Fibroblast of skin of left quadriceps (primary cell): ENCODE measurements at regions not wholly inside any gene's neighbourhood (a gene's known extent, or its start where the extent isn't known, plus 50 kb on each side); places are given as distances from the start of the nearest gene placed in this dataset.
A peak's percentile ranks its signal among the peaks of the same experiment; 100 is the strongest.

ENCODE experiments used
- DNase-seq, 2 experiments: peaks; one replicate each; pipeline ENCODE4 v3.0.0-alpha.2; 2013; ENCODE audit warnings: low read depth in 2 of 2

- DNase-seq, result no peak
These were observed 146.9 kb upstream of the DMAC1 start for GRCh38 chr9:7946458-7946857.

DNA sequence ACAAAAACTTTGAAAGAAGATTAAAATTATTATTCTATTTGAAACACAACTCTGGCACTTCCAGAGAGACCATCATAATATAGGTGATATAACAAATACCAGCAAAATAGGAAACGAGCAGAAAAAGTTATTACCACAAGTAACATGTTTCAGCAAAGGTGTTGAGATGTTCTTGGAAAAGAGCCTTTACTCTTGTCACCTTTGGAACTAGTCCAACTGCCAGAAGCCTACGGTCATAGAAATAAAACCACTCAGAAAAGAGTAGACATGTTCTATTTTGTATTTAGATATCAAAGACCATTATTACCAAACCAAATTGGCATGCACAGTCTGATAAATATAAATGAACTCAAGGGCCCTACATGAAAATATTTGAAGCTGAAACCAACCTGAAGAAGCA is 145.0 kb upstream of the DMAC1 start:
- DNase-seq, result no peak

DNA sequence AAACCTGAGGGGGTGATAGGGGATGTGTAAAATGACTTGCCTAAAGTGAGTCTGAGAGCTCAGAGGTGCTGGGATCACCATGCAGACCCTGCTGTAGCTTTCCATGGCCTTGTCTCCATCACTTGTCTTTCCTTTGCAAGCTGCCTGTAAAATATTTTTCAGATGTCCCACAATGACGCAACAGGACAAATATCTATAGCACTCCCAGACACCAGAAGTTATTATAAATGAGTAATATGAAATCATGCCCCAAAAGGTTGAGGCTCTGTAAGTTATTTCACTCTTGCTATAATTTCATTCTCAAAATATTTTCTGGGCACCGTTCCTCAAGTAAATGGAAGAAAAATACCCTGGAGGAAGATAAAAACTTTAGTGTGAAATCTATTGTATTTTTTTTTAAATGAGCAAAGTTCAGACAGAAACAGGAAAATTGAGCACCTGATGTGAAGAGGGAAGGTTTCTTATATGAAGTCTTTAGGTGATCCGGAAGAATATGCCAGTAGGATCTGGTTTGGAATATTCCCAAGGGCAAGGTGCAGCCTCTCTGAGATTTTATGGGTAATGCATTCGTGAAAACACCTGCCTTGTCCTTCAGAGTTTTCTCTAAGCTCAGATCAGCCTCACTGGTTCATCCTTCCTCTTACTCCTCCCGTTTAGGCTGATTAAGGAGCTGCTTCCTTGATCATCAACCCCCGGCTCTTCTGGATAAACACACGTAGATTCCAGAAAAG is 138.3 kb upstream of the DMAC1 start:
- DNase-seq, result peak; percentile 20 to 26

DNA sequence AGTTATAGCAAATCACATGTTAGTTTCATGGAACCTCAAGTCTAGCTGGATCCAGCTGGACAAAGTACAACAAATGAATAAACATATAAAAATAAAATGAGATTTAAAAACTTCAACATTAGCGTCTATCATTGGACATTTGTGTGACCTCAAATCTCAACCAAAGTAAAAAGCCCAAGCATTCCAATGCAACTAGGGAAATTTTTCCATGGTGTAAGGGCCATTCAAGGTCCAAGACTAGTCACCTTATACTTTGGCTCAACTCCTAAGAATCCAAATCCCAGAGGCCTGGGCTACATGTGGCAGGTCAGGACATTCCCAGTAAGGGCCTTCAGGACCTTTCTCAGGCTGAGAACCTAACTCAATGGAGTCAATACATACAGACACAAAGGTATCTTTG is 137.4 kb upstream of the DMAC1 start:
- no peak for DNase-seq

DNA sequence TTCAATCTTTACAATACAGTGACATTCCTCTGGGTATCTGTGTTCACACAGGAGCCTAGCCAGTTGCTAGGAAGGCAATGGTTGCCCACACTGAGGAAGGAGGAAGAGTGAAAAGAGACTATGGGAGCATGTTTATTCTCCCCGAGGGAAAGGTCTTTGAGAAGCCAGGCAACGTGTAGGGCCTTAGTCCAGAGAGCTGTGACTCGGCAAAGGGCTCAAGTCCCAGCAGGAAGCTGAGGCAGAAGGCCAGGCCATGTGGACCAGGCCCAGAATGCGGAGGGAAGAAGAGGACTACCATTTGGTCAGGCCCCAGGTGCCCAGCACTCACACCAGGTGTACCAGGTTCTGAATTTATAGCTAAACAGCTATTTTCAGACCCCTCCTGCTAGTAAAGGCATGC is 136.6 kb upstream of the DMAC1 start:
- no peak for DNase-seq

GRCh38 chr9:7935681-7936080 is 136.1 kb upstream of the DMAC1 start:
- peak; percentile 8 to 15 for DNase-seq

DNA sequence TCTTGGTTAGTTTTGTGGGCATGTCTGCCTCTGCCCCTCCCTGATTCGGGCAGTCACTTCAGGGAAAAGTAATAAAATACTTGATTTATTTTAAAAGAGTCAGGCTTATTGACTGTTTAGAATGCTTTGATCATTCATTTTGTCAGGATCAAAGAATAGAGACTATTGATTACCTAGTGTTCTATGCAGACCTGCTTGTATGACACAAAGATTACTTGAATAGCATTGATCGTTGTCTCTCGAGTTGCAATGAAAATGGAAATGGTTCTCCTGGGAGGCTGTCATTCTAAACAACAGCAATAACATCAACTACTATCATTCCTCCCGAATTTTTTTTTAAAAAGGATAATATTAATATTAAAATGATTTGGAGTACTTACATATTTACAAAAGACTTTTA is 133.2 kb upstream of the DMAC1 start:
- no peak for DNase-seq

DNA sequence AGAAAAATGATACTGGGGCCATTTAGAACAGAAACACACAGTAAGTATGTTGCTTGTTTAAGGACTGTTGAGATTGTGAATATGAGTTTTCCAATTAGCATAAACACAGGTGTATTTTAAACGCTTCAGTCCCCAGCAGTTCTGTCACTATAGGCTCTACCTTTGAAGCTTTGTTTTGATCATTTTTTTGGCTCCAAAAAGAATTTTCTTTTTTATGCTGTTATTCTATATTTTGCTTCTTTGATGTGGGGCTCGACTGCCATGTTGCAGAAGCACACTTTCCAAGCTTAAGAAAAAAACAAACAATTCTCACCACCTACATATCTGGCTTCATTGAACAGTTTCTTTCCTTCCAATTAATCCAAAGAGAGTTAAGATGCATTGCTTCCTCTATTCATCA is 131.0 kb upstream of the DMAC1 start:
- no peak for DNase-seq

GRCh38 chr9:7921545-7922197 is 122.1 kb upstream of the DMAC1 start:
- DNase-seq, result no peak

DNA sequence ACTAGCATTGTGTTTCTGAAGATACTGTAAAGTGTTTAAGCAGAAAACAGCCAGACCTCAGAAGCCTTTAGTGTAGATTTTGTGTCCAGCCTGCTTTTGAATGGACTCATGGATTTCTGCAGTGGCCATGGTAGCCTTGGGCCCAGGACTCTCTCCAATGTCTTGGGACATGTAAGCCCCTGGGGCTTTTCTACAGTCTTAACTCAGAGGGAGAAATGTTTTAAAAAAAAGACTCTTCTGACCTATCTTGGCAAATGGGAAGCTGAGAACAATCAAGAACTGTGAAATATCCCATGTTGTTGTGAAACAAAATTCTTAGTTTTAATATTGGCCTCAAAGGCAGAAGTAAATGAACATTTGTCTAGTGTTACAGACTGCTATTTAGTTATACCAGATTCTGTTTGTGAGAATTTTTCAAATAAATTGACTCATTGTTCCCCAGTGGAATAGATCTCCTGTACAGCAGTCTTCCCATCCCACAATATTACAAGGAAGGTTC is 112.5 kb upstream of the DMAC1 start:
- no peak for DNase-seq

DNA sequence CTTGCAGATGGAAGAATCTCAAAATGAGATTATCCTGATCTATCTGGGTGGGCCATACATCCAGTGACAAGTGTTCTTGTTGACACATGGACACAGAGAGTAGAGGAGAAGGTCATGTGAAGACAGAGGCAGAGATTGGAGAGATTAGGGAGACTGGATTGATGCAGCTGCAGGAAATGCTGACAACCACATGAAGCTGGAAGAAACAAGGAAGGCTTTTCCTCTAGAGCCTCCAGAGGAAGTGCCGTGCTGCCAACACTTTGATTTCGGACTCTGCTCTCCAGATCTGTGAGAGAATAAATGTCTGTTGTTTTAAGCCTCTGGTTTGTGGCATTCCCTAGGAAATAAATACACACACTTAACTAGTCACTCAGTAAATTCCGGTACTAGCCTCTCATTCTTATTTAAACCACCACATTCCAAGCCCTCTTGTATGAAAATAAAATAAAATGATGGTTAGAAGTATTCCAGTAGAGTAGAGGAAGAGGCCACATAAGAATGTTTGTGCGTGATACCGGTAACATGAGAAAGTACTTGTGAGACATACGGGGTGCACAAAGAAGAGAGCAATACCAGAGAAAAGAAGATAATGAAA is 110.9 kb upstream of the DMAC1 start:
- DNase-seq, result peak; percentile 13 to 18

- no peak for DNase-seq
These were observed 110.0 kb upstream of the DMAC1 start for GRCh38 chr9:7909537-7909936.

DNA sequence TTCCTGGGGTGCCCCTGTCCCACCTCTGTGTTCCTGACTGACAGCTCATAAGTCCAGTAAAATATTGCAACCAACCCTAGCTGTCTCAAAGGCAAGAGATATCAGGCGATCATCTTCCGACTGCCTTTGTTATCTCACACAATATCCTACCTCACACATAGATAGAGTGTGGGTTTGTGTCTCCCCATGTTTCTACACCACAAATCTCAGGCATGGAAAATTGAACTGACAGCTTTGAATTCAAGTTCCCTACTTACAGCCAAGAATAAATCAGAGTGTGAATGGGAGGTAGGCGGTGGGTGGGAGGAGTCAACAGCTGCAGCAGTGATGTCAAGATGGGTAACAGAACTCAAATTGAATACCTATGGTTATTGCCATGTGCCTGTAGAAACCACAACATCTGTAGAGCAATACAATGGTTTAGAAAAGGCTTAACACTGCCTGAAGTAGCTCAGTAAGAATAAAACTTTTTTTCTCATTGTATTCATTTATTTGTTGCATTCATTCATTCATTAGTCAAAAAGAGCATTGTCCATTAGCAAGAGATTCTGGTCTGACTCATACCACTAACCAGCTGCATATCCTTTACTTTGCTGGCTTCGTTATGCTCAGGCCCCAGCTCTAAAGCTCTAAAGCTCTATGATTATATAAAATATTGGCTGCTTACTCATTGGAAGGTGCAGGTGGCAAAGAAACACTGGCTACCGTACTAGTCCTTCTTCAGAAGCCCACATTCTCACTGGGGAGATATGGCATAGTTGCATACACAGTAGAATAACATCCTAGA is 108.2 kb upstream of the DMAC1 start:
- no peak for DNase-seq

- no peak for DNase-seq
These were observed 107.4 kb upstream of the DMAC1 start for GRCh38 chr9:7906783-7907550.

- DNase-seq, result no peak
These were observed 102.0 kb upstream of the DMAC1 start for GRCh38 chr9:7901621-7902020.

GRCh38 chr9:7900541-7900940 is 101.0 kb upstream of the DMAC1 start:
- DNase-seq, result no peak

DNA sequence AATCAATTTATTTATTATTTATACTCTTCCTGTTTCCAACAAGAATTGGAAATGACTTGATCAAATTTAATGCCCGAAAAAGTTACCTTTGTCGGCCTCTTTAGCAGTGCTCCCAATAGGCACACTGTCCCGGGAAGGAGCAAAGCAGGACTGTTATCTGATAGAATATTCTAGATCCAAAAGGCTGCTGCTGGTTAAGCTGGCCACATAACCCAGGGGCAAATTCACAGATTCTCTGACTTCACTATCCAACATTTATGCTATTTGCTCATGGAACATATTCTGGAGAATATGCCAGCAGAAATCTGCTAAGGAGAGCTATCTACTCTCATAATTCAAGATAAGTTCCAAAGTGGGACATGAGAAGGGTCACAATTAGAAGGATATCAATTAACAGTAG is 100.2 kb upstream of the DMAC1 start:
- no peak for DNase-seq

DNA sequence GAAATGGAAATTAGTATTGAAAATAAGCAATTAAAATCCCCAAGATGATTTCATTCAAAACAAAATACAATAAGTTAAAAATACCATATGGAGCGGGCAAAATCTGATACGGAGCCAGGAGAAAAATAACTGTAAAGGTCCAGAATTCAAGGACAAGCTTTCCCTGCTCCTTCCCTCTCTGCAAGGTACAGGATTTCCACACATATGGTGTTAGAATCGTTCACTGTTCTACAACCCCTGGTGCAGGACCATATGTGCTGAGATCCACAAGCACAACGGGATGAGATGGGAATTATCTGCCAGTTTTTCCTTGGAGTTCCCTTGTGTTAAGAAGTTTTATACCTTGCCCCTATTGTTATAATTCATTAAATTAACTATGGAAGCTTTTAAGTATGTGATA is 94.7 kb upstream of the DMAC1 start:
- no peak for DNase-seq

GRCh38 chr9:7892975-7893374 is 93.4 kb upstream of the DMAC1 start:
- DNase-seq, result no peak

DNA sequence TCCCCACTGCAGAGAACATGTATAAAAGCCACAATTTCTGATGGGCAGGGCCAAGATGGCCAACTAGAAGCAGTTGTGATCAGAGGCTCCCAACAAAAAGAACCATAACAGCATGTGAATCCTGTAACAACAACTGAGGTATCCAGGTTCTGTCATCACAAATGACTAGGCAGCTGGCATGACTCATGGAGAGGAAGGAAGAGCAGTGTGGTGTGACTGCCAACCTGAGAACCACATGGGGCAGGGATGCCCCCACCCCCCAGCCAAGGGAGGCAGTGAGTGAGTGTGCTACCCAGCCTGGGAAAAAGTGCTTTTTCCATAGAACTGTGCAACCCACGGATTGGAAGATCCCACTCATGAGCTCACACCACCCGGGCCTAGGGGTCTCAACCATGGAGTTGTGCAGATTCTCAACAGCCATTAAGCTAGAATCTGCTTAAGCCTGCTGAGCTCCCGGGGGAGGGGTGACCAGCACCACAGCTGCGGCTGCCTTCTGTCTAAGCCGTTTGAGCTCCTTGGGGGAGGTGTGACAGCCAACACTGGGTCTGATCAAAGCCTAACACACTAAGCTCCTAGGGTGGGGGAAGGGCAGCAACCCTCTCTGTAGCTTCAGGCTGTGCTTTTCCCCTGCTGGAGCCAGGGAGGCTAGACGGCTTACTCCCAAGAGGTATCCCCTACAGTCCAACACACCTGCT is 80.1 kb upstream of the DMAC1 start:
- DNase-seq, result no peak
